ENCODE measurements at regions not wholly inside any gene's neighbourhood (a gene's known extent, or its start where the extent isn't known, plus 50 kb on each side); places are given as distances from the start of the nearest gene placed in this dataset.

- Histone ChIP-seq H3K9me3 (no peaks in the 10 kb centered on the region), H3K27me3 (no peaks in the 10 kb centered on the region), H3K4me1 (no peaks in the 10 kb centered on the region), H3K36me3 (no peaks in the 10 kb centered on the region), H3K4me3 (no peak overlapping the region), H3K27ac (no peak overlapping the region), H3K9ac (ENCODE audit: low read depth in 2 of 2, low read length in 2 of 2) (no peak overlapping the region)
- DNase-seq = no peak
- TF ChIP-seq CTCF (IDR thresholded peaks at IDR 0.05) = no peak
- intact Hi-C loops (cut with DNase I) = no loop called here
These were observed 142.9 kb upstream of the SFRP2 start for GRCh38 chr4:153931804-153932203.

- DNase-seq = no peak
- Histone ChIP-seq H3K4me3 (no peak overlapping the region), H3K27ac (no peak overlapping the region), H3K27me3 (no peaks in the 10 kb centered on the region), H3K4me1 (no peaks in the 10 kb centered on the region), H3K36me3 (no peaks in the 10 kb centered on the region), H3K9ac (ENCODE audit: low read depth in 2 of 2, low read length in 2 of 2) (no peak overlapping the region), H3K9me3 (no peaks in the 10 kb centered on the region)
- no peak for TF ChIP-seq CTCF (IDR thresholded peaks at IDR 0.05)
- intact Hi-C loops (cut with DNase I) = no loop called here
These were observed 140.8 kb upstream of the SFRP2 start for GRCh38 chr4:153929675-153930074.

GRCh38 chr4:153927451-153927850 lies 138.6 kb upstream of the SFRP2 start:
- Histone ChIP-seq H3K9ac (ENCODE audit: low read depth in 2 of 2, low read length in 2 of 2) (no peak overlapping the region), H3K36me3 (no peaks in the 10 kb centered on the region), H3K27ac (no peak overlapping the region), H3K4me3 (no peak overlapping the region), H3K27me3 (no peaks in the 10 kb centered on the region), H3K9me3 (no peaks in the 10 kb centered on the region), H3K4me1 (no peaks in the 10 kb centered on the region)
- intact Hi-C loops (cut with DNase I) = no loop called here
- no peak for TF ChIP-seq CTCF (IDR thresholded peaks at IDR 0.05)
- DNase-seq = no peak

- Histone ChIP-seq H3K27me3 (no peaks in the 10 kb centered on the region), H3K4me3 (no peak overlapping the region), H3K36me3 (no peaks in the 10 kb centered on the region), H3K9ac (ENCODE audit: low read depth in 2 of 2, low read length in 2 of 2) (no peak overlapping the region), H3K27ac (no peak overlapping the region), H3K9me3 (no peaks in the 10 kb centered on the region), H3K4me1 (no peaks in the 10 kb centered on the region)
- DNase-seq = no peak
- no peak for TF ChIP-seq CTCF (IDR thresholded peaks at IDR 0.05)
- intact Hi-C loops (cut with DNase I) = no loop called here
These were observed 133.3 kb upstream of the SFRP2 start for GRCh38 chr4:153922148-153922547.

GRCh38 chr4:153919667-153920066 lies 130.8 kb upstream of the SFRP2 start:
- Histone ChIP-seq H3K9me3 (no peaks in the 10 kb centered on the region), H3K9ac (ENCODE audit: low read depth in 2 of 2, low read length in 2 of 2) (no peak overlapping the region), H3K27ac (no peak overlapping the region), H3K27me3 (no peaks in the 10 kb centered on the region), H3K36me3 (no peaks in the 10 kb centered on the region), H3K4me1 (no peaks in the 10 kb centered on the region), H3K4me3 (no peak overlapping the region)
- intact Hi-C loops (cut with DNase I) = no loop called here
- TF ChIP-seq CTCF (IDR thresholded peaks at IDR 0.05) = no peak
- DNase-seq = no peak

GRCh38 chr4:153916273-153916755 lies 127.4 kb upstream of the SFRP2 start:
- Histone ChIP-seq H3K27me3 (no peaks in the 10 kb centered on the region), H3K9me3 (no peaks in the 10 kb centered on the region), H3K36me3 (no peaks in the 10 kb centered on the region), H3K9ac (ENCODE audit: low read depth in 2 of 2, low read length in 2 of 2) (no peak overlapping the region), H3K27ac (no peak overlapping the region), H3K4me1 (no peaks in the 10 kb centered on the region), H3K4me3 (no peak overlapping the region)
- TF ChIP-seq CTCF (IDR thresholded peaks at IDR 0.05) = no peak
- intact Hi-C loops (cut with DNase I) = no loop called here
- DNase-seq = no peak
